HCT116 (cell line): ENCODE measurements at regions not wholly inside any gene's neighbourhood (a gene's known extent, or its start where the extent isn't known, plus 50 kb on each side); places are given as distances from the start of the nearest gene placed in this dataset.

Experiments
- ATAC-seq: fragments of 200-7000 bp; cut with Tn5 transposase; 2 replicates; pipeline ENCODE4 v1.9.1; 2020; ENCODE audit warnings: mild to moderate bottlenecking, moderate library complexity
- BruUV-seq: library from RNA; stranded (reverse); fragments of 400-500 nt; replicated peaks from 2 replicates; lab custom pipeline; 2021; lab: Mats Ljungman, UMichigan
- CTCF ChIA-PET: fragments of 300-600 bp; sonication (Branson Sonifier 250); formaldehyde crosslinking; loops from one replicate; lab custom pipeline; 2021; ENCODE audit warnings: antibody characterized with exemption; lab: Charles Lee
- POLR2A ChIA-PET: fragments of 300-600, 350-600 bp; sonication (Branson Sonifier 250); formaldehyde crosslinking; loops from one replicate; lab custom pipeline; 2021; ENCODE audit warnings: antibody characterized with exemption; lab: Charles Lee
- RAD21 ChIA-PET, 2 experiments: fragments of 300-600 bp; sonication (Branson Sonifier 250); formaldehyde crosslinking; loops; one replicate each; lab custom pipeline; 2023; ENCODE audit warnings: low total read pairs in 2 of 2; ENCODE audit not compliant: uncharacterized antibody in 2 of 2, unreplicated experiment in 2 of 2, low non-redundant PET in 1 of 2; lab: Charles Lee
- DNase-seq: peaks from one replicate; pipeline ENCODE4 v3.0.0-alpha.2; 2010; ENCODE audit warnings: low read depth, low spot score
- H2AFZ ChIP-seq: fragments of 200-600 bp; shearing (Covaris generic), sonication (generic); 2 replicates; pipeline ENCODE4 v1.6.1; 2017; ENCODE audit warnings: low read depth, mixed run types, mixed read lengths, antibody characterized with exemption, low read length; ENCODE audit not compliant: poor library complexity, severe bottlenecking
- H3K27ac ChIP-seq: 2 replicates; pipeline ENCODE4 v1.5.1; 2012; ENCODE audit warnings: low read depth, low read length
- H3K27me3 ChIP-seq: fragments of 200-600 bp; sonication (generic); 2 replicates; pipeline ENCODE4 v1.6.1; 2016; ENCODE audit warnings: mixed run types, low read length, mixed read lengths; ENCODE audit not compliant: insufficient read depth
- H3K36me3 ChIP-seq, 2 experiments: fragments of 200-500 bp in 1 of 2; fragments of 200-600 bp in 1 of 2; sonication (Bioruptor generic) in 1 of 2; sonication (generic) in 1 of 2; 2 replicates each; pipeline versions ENCODE4 v1.5.1 to v1.6.1; 2014 to 2016; ENCODE audit warnings: low read length in 2 of 2, inconsistent platforms in 1 of 2, mixed read lengths in 1 of 2, mixed run types in 1 of 2; ENCODE audit not compliant: insufficient read depth in 2 of 2, control insufficient read depth in 1 of 2
- H3K4me1 ChIP-seq, 2 experiments: fragments of 200-600 bp in 1 of 2; sonication (generic) in 1 of 2; 2 replicates each; pipeline versions ENCODE4 v1.5.1 to v1.6.1; 2012 to 2017; ENCODE audit warnings: low read length in 2 of 2, inconsistent platforms in 1 of 2, mild to moderate bottlenecking in 1 of 2, mixed read lengths in 1 of 2, mixed run types in 1 of 2, moderate library complexity in 1 of 2; ENCODE audit not compliant: insufficient read depth in 2 of 2, control insufficient read depth in 1 of 2
- H3K4me2 ChIP-seq: fragments of 200-600 bp; sonication (generic); 2 replicates; pipeline ENCODE4 v1.6.1; 2017; ENCODE audit warnings: mixed run types, low read length, mixed read lengths
- H3K4me3 ChIP-seq, 2 experiments: fragments of 200-600 bp in 1 of 2; sonication (generic) in 1 of 2; replicated peaks in 1 of 2; 2 replicates each; pipeline ENCODE4 v1.5.1; 2011 to 2016; ENCODE audit warnings: low read length in 2 of 2, control low read depth in 1 of 2, low read depth in 1 of 2, mild to moderate bottlenecking in 1 of 2, mixed read lengths in 1 of 2, mixed run types in 1 of 2
- H3K79me2 ChIP-seq: fragments of 200-600 bp; sonication (generic); 2 replicates; pipeline ENCODE4 v1.6.1; 2017; ENCODE audit warnings: mild to moderate bottlenecking, mixed run types, low read length, moderate library complexity, mixed read lengths; ENCODE audit not compliant: insufficient read depth
- H3K9ac ChIP-seq: fragments of 200-600 bp; sonication (generic); 2 replicates; pipeline ENCODE4 v1.6.1; 2016; ENCODE audit warnings: low read length, mixed read lengths
- H3K9me2 ChIP-seq: fragments of 200-600 bp; sonication (generic), shearing (Covaris generic); 2 replicates; pipeline ENCODE4 v1.6.1; 2017; ENCODE audit warnings: mixed run types, mild to moderate bottlenecking, moderate library complexity; ENCODE audit not compliant: insufficient read depth
- H3K9me3 ChIP-seq, 2 experiments: fragments of 200-500 bp in 1 of 2; fragments of 200-600 bp in 1 of 2; sonication (Bioruptor generic) in 1 of 2; sonication (generic) in 1 of 2; 2 replicates each; pipeline ENCODE4 v1.6.1; 2014 to 2017; ENCODE audit warnings: low read length in 2 of 2, mixed read lengths in 2 of 2, inconsistent platforms in 1 of 2, low read depth in 1 of 2, mild to moderate bottlenecking in 1 of 2, mixed run types in 1 of 2, moderate library complexity in 1 of 2; ENCODE audit not compliant: control insufficient read depth in 1 of 2, insufficient read depth in 1 of 2
- H4K20me1 ChIP-seq: fragments of 200-600 bp; sonication (generic), shearing (Covaris generic); 2 replicates; pipeline ENCODE4 v1.6.1; 2017; ENCODE audit warnings: mixed run types, mild to moderate bottlenecking, moderate library complexity; ENCODE audit not compliant: insufficient read depth
- CBX3 ChIP-seq: IDR thresholded peaks from 2 replicates; pipeline ENCODE4 v1.6.1; 2012; ENCODE audit warnings: low read depth
- ELF1 ChIP-seq: IDR thresholded peaks from 2 replicates; pipeline ENCODE4 v1.6.1; 2012; ENCODE audit warnings: low read depth, borderline replicate concordance
- EZH2 ChIP-seq: fragments of 200-600 bp; sonication (generic); IDR thresholded peaks from 2 replicates; pipeline ENCODE4 v1.6.1; 2017; ENCODE audit warnings: antibody characterized with exemption, mixed run types
- FOSL1 ChIP-seq: IDR thresholded peaks from 2 replicates; pipeline ENCODE4 v1.6.1; 2012; ENCODE audit warnings: low read depth
- POLR2AphosphoS5 ChIP-seq: IDR thresholded peaks from 2 replicates; pipeline ENCODE4 v1.6.1; 2011; ENCODE audit warnings: mild to moderate bottlenecking, low read depth, low read length, moderate library complexity
- RAD21 ChIP-seq: IDR thresholded peaks from 2 replicates; pipeline ENCODE4 v1.6.1; 2012; ENCODE audit warnings: low read depth, mild to moderate bottlenecking
- SIN3A ChIP-seq: IDR thresholded peaks from 2 replicates; pipeline ENCODE4 v1.6.1; 2012; ENCODE audit warnings: low read depth
- SP1 ChIP-seq: IDR thresholded peaks from 2 replicates; pipeline ENCODE4 v1.6.1; 2012; ENCODE audit warnings: low read depth
- SRF ChIP-seq: IDR thresholded peaks from 2 replicates; pipeline ENCODE4 v1.6.1; 2012; ENCODE audit warnings: low read depth
- TCF7L2 ChIP-seq: IDR thresholded peaks from 2 replicates; pipeline ENCODE4 v1.7.0; 2011; ENCODE audit warnings: borderline replicate concordance, inconsistent platforms; ENCODE audit not compliant: insufficient read depth, insufficient read length; ENCODE audit errors: extremely low read depth
- ZFX ChIP-seq: fragments of 450-650 bp; IDR thresholded peaks from 2 replicates; pipeline ENCODE4 v1.6.1; 2017
- ZNF274 ChIP-seq: fragments of 200-500 bp; sonication (Bioruptor generic); IDR thresholded peaks from 2 replicates; pipeline ENCODE4 v1.6.1; 2014; ENCODE audit warnings: mild to moderate bottlenecking, low read depth, low read length, inconsistent platforms
- intact Hi-C: fragments of 100-400 bp; cut with micrococcal nuclease; formaldehyde crosslinking; loops from 2 replicates; pipeline ENCODE4 v1.10.0; 2022
- TF ChIP-seq, protein P1 (sequence below): IDR thresholded peaks from 2 replicates; pipeline ENCODE4 v1.6.1; 2012
- TF ChIP-seq, protein P2 (sequence below): IDR thresholded peaks from 2 replicates; pipeline ENCODE4 v1.6.1; 2012; ENCODE audit warnings: low read depth
- TF ChIP-seq, protein P3 (sequence below): IDR thresholded peaks from 2 replicates; pipeline ENCODE4 v1.6.1; 2012
- TF ChIP-seq, protein P4 (sequence below): IDR thresholded peaks from 2 replicates; pipeline ENCODE4 v1.6.1; 2011; ENCODE audit warnings: mild to moderate bottlenecking, low read length, moderate library complexity; ENCODE audit not compliant: insufficient replicate concordance; ENCODE audit errors: extremely low read depth

DNA sequence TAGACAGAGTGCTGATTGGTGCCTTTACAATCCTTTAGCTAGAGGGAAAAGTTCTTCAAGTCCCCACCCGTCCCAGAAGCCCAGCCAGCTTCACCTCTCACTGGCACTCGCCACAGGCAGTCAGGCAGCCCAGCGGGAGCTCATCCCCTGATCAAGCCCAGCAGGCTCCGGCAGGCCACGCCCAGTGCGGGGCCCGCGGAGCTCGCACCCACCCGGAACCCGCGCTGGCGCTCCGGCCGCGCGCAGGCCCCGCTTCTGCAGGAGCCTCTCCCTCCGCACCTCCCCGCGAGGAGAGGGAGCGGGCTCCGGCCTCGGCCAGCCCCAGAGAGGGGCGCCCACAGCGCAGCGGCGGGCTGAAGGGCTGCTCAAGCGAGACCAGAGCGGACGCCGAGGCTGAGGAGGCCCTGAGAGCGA is 202.4 kb upstream of the PDGFD start:
- Histone ChIP-seq H3K9me2 (no peaks in the 10 kb centered on the region), H3K4me3 (no peak overlapping the region), H3K79me2 (no peaks in the 10 kb centered on the region), H3K9ac (no peak overlapping the region), H2AFZ (no peak overlapping the region), H3K9me3 (no peaks in the 10 kb centered on the region), H3K27me3 (no peaks in the 10 kb centered on the region), H3K27ac (no peak overlapping the region), H3K4me1 (no peaks in the 10 kb centered on the region), H3K36me3 (no peaks in the 10 kb centered on the region), H4K20me1 (no peaks in the 10 kb centered on the region), H3K4me2 (no peak overlapping the region)
- no peak for ATAC-seq
- intact Hi-C loops, result no loop called here
- ChIA-PET CTCF (no interaction called here), RAD21 (no interaction called here), POLR2A (no interaction called here)
- no peak for DNase-seq
- no TSS peak for BruUV-seq
- no peak for TF ChIP-seq SP1
- TF ChIP-seq, protein P1, sequence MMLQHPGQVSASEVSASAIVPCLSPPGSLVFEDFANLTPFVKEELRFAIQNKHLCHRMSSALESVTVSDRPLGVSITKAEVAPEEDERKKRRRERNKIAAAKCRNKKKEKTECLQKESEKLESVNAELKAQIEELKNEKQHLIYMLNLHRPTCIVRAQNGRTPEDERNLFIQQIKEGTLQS, result no peak
- no peak for TF ChIP-seq EZH2
- no peak for TF ChIP-seq CBX3
- no peak for TF ChIP-seq POLR2AphosphoS5

DNA sequence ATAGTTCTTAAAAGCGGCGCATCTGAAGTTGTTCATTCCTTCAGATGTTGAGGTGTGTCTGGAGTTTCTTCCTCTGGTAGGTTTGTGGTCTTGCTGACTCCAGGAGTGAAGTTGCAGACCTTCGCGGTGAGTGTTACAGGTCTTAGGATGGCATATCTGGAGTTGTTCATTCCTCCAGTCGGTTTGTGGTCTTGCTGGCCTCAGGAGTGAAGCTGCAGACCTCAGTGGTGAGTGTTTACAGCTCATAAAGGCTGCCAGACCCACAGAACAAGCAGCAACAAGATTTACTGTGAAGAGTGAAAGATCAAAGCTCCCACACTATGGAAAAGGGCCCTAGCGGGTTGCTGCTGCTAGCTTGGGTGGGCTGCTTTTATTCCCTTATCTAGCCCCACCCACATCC is 201.7 kb upstream of the PDGFD start:
- CTCF ChIA-PET, result no interaction called here
- H3K79me2 ChIP-seq, result no peaks in the 10 kb centered on the region
- no peak for ATAC-seq
- no peaks in the 10 kb centered on the region for H3K9me3 ChIP-seq
- H3K9ac ChIP-seq, result no peak overlapping the region
- intact Hi-C loops, result no loop called here
- H2AFZ ChIP-seq, result no peak overlapping the region
- no peaks in the 10 kb centered on the region for H4K20me1 ChIP-seq
- RAD21 ChIA-PET, result no interaction called here
- H3K4me2 ChIP-seq, result no peak overlapping the region
- no peaks in the 10 kb centered on the region for H3K27me3 ChIP-seq
- no peaks in the 10 kb centered on the region for H3K36me3 ChIP-seq
- BruUV-seq, result no TSS peak
- H3K4me1 ChIP-seq, result no peaks in the 10 kb centered on the region
- no peak for DNase-seq
- no peak overlapping the region for H3K27ac ChIP-seq
- no peak overlapping the region for H3K4me3 ChIP-seq
- POLR2A ChIA-PET, result no interaction called here
- H3K9me2 ChIP-seq, result no peaks in the 10 kb centered on the region
- TF ChIP-seq TCF7L2, result no peak
- TF ChIP-seq, protein P2, sequence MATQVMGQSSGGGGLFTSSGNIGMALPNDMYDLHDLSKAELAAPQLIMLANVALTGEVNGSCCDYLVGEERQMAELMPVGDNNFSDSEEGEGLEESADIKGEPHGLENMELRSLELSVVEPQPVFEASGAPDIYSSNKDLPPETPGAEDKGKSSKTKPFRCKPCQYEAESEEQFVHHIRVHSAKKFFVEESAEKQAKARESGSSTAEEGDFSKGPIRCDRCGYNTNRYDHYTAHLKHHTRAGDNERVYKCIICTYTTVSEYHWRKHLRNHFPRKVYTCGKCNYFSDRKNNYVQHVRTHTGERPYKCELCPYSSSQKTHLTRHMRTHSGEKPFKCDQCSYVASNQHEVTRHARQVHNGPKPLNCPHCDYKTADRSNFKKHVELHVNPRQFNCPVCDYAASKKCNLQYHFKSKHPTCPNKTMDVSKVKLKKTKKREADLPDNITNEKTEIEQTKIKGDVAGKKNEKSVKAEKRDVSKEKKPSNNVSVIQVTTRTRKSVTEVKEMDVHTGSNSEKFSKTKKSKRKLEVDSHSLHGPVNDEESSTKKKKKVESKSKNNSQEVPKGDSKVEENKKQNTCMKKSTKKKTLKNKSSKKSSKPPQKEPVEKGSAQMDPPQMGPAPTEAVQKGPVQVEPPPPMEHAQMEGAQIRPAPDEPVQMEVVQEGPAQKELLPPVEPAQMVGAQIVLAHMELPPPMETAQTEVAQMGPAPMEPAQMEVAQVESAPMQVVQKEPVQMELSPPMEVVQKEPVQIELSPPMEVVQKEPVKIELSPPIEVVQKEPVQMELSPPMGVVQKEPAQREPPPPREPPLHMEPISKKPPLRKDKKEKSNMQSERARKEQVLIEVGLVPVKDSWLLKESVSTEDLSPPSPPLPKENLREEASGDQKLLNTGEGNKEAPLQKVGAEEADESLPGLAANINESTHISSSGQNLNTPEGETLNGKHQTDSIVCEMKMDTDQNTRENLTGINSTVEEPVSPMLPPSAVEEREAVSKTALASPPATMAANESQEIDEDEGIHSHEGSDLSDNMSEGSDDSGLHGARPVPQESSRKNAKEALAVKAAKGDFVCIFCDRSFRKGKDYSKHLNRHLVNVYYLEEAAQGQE, result no peak
- TF ChIP-seq ZNF274, result no peak
- no peak for TF ChIP-seq FOSL1
- no peak for TF ChIP-seq RAD21
- TF ChIP-seq POLR2AphosphoS5, result no peak
- TF ChIP-seq, protein P1, result no peak
- no peak for TF ChIP-seq ELF1
- TF ChIP-seq, protein P3, sequence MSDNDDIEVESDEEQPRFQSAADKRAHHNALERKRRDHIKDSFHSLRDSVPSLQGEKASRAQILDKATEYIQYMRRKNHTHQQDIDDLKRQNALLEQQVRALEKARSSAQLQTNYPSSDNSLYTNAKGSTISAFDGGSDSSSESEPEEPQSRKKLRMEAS, result no peak
- TF ChIP-seq SRF, result no peak
- no peak for TF ChIP-seq ZFX
- TF ChIP-seq SIN3A, result no peak
- TF ChIP-seq, protein P4, sequence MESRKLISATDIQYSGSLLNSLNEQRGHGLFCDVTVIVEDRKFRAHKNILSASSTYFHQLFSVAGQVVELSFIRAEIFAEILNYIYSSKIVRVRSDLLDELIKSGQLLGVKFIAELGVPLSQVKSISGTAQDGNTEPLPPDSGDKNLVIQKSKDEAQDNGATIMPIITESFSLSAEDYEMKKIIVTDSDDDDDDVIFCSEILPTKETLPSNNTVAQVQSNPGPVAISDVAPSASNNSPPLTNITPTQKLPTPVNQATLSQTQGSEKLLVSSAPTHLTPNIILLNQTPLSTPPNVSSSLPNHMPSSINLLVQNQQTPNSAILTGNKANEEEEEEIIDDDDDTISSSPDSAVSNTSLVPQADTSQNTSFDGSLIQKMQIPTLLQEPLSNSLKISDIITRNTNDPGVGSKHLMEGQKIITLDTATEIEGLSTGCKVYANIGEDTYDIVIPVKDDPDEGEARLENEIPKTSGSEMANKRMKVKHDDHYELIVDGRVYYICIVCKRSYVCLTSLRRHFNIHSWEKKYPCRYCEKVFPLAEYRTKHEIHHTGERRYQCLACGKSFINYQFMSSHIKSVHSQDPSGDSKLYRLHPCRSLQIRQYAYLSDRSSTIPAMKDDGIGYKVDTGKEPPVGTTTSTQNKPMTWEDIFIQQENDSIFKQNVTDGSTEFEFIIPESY, result no peak
